Activated B cell treated with CpG ODN at 0.5 μM for 24 hours (primary cell): ENCODE measurements at regions not wholly inside any gene's neighbourhood (a gene's known extent, or its start where the extent isn't known, plus 50 kb on each side); places are given as distances from the start of the nearest gene placed in this dataset.

Experiments used
- ATAC-seq: fragments of 200-7000 bp; cut with Tn5 transposase; one replicate; pipeline ENCODE4 v1.10.0; 2021; ENCODE audit warnings: low read depth, mild to moderate bottlenecking, moderate library complexity
- CTCF ChIA-PET: fragments of 350-600 bp; sonication (Branson Sonifier 250); formaldehyde crosslinking; loops from one replicate; lab custom pipeline; 2021; ENCODE audit warnings: antibody characterized with exemption; lab: Charles Lee
- POLR2A ChIA-PET: fragments of 350-600 bp; sonication (Branson Sonifier 250); formaldehyde crosslinking; loops from one replicate; lab custom pipeline; 2021; ENCODE audit warnings: antibody characterized with exemption; lab: Charles Lee
- DNase-seq: peaks from one replicate; pipeline ENCODE4 v3.0.0; 2022
- H3K27ac Mint-ChIP-seq: one replicate; pipeline ENCODE4 v1.8.0; 2020; ENCODE audit warnings: mixed read lengths
- H3K27me3 Mint-ChIP-seq: one replicate; pipeline ENCODE4 v1.8.0; 2021; ENCODE audit warnings: mixed read lengths
- H3K36me3 Mint-ChIP-seq: one replicate; pipeline ENCODE4 v1.8.0; 2021; ENCODE audit warnings: low read depth, mixed read lengths
- H3K4me1 Mint-ChIP-seq: one replicate; pipeline ENCODE4 v1.8.0; 2021; ENCODE audit warnings: mixed read lengths
- H3K4me3 Mint-ChIP-seq: one replicate; pipeline ENCODE4 v1.8.0; 2020; ENCODE audit warnings: mild to moderate bottlenecking, mixed read lengths
- H3K9me3 Mint-ChIP-seq: one replicate; pipeline ENCODE4 v1.8.0; 2020; ENCODE audit warnings: mixed read lengths
- intact Hi-C: fragments of 100-400 bp; cut with micrococcal nuclease; formaldehyde crosslinking; loops from one replicate; pipeline ENCODE4 v1.15.1; 2024
- TF ChIP-seq, protein P1 (sequence below): fragments of 200-600 bp; IDR thresholded peaks from one replicate; pipeline ENCODE4 v1.8.0; 2022; ENCODE audit warnings: antibody characterized with exemption, mild to moderate bottlenecking

DNA sequence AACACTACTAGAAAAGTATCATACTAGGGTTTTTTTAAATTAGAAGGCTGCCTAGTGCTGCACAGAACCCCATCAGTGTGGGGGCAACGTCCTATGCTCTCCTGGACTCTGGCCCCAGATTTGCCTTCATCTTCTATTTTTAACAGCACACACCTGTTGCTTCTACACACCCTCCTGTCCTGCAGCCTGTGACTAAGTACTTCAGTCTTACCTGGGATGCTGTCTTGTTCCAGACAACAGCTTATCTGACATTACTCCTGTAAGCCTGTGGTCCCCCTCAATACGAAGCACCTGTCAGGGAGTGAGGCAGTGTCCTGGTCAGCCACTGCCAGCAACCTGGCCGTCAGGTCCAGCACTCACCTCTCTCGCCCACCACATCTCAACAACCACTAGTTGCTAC is 247.6 kb upstream of the PSMD7 start:
- ATAC-seq = no peak
- Mint-ChIP-seq H3K9me3 (peaks cover 2% of the 10 kb centered on the region), H3K27ac (no peak overlapping the region), H3K4me1 (no peaks in the 10 kb centered on the region), H3K36me3 (no peaks in the 10 kb centered on the region), H3K4me3 (no peak overlapping the region), H3K27me3 (no peaks in the 10 kb centered on the region)
- intact Hi-C loops = no loop called here
- no peak for DNase-seq
- CTCF ChIA-PET = no interaction called here
- POLR2A ChIA-PET = no interaction called here
- TF ChIP-seq, protein P1, sequence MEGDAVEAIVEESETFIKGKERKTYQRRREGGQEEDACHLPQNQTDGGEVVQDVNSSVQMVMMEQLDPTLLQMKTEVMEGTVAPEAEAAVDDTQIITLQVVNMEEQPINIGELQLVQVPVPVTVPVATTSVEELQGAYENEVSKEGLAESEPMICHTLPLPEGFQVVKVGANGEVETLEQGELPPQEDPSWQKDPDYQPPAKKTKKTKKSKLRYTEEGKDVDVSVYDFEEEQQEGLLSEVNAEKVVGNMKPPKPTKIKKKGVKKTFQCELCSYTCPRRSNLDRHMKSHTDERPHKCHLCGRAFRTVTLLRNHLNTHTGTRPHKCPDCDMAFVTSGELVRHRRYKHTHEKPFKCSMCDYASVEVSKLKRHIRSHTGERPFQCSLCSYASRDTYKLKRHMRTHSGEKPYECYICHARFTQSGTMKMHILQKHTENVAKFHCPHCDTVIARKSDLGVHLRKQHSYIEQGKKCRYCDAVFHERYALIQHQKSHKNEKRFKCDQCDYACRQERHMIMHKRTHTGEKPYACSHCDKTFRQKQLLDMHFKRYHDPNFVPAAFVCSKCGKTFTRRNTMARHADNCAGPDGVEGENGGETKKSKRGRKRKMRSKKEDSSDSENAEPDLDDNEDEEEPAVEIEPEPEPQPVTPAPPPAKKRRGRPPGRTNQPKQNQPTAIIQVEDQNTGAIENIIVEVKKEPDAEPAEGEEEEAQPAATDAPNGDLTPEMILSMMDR = no peak

DNA sequence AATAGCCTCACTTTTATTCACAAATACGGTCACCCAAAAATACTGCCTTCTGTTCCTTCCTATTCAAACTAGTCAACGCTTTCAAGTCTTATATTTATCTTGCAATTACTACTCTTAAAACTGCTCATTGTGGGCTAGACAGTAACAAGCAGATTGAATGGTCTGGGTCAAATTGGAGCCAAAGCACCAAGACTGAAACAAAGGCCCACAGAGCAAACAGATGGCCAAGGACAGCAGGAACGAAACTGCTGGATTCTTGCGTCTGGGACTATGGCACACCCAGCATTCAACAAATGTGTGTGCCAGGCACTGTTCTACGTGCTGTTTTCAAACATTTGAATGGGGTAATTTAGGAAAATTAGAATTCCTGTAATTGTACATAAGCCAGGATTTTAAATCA is 250.1 kb upstream of the PSMD7 start:
- no peak for ATAC-seq
- CTCF ChIA-PET = no interaction called here
- Mint-ChIP-seq H3K27ac (no peak overlapping the region), H3K4me1 (no peaks in the 10 kb centered on the region), H3K36me3 (no peaks in the 10 kb centered on the region), H3K27me3 (no peaks in the 10 kb centered on the region), H3K4me3 (no peak overlapping the region), H3K9me3 (peaks cover 2% of the 10 kb centered on the region)
- POLR2A ChIA-PET = no interaction called here
- DNase-seq = no peak
- intact Hi-C loops = no loop called here
- TF ChIP-seq, protein P1 = no peak

DNA sequence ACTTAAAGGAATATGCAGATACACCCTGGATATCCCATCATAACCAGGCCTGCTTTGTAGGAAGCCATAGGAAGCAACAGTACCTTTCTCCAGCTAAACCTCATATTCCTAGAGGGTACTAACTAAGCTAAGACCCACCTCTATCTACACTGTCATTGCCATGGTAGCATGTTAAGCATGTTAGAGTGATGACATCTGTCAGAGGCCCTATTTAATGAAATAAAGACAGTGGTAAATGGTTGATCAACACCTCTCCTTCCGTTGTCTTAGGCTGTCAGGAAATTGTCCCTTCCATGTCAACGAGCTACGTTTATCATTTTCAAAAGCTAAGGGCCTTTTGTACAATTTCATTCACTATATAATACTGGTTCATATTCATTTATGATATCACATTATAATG is 251.1 kb upstream of the PSMD7 start:
- intact Hi-C loops = no loop called here
- no peaks in the 10 kb centered on the region for H3K36me3 Mint-ChIP-seq
- no peak overlapping the region for H3K27ac Mint-ChIP-seq
- POLR2A ChIA-PET = no interaction called here
- no peaks in the 10 kb centered on the region for H3K27me3 Mint-ChIP-seq
- TF ChIP-seq, protein P1 = no peak
- no peak for DNase-seq
- H3K9me3 Mint-ChIP-seq = peaks cover 2% of the 10 kb centered on the region
- CTCF ChIA-PET = no interaction called here
- no peak overlapping the region for H3K4me3 Mint-ChIP-seq
- ATAC-seq = no peak
- H3K4me1 Mint-ChIP-seq = no peaks in the 10 kb centered on the region

DNA sequence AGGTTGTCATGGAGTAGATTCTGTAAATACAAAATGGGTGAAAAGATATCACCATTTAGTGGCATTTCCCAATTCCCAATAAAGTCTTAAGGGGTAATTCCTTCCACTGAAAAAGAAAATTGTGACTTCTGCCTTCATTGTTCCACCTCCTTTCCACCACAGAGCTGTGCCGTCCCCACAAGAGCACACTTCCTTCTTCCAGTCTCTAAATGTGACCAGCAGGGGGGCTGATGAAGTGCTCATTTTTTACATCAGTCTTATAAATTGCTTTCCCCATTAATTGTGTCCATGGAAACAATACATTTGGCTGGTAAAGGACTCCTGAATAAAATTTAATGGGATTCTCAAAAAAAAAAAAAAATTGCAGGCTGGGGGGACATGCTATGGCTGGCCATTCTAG is 260.8 kb upstream of the PSMD7 start:
- Mint-ChIP-seq H3K27ac (no peak overlapping the region), H3K9me3 (no peaks in the 10 kb centered on the region), H3K27me3 (no peaks in the 10 kb centered on the region), H3K4me3 (no peak overlapping the region), H3K36me3 (no peaks in the 10 kb centered on the region), H3K4me1 (no peaks in the 10 kb centered on the region)
- TF ChIP-seq, protein P1 = no peak
- intact Hi-C loops = loop anchor here (10.0 kb wide), 2 partner anchors 1531 to 1911 kb away; no protein-coding TSS in a partner anchor
- DNase-seq (no peak), ATAC-seq (no peak)
- ChIA-PET CTCF (no interaction called here), POLR2A (no interaction called here)

DNA sequence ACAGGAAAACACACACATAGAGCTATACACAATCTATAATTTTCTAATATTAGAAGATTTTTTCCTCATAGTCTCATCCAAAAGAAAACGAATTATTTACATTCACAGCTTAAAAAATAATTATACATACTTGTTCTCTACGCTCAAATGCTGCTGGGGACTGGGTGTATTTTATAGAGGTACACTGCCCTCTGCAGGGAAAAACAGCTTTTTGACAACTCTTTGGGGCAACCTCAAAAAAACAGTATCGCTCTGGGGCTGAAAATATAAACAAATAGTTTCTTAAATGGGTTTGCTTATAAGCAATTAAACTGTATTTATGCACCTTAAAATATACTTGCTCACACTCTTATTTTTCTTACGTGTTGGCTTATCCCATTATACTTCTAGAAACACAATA is 261.8 kb upstream of the PSMD7 start:
- no peaks in the 10 kb centered on the region for H3K27me3 Mint-ChIP-seq
- POLR2A ChIA-PET = no interaction called here
- CTCF ChIA-PET = no interaction called here
- no peak overlapping the region for H3K4me3 Mint-ChIP-seq
- DNase-seq = no peak
- no peaks in the 10 kb centered on the region for H3K4me1 Mint-ChIP-seq
- no peak overlapping the region for H3K27ac Mint-ChIP-seq
- intact Hi-C loops = loop anchor here (5.0 to 10.0 kb wide), 3 partner anchors 1203 to 1910 kb away; no protein-coding TSS in a partner anchor
- no peaks in the 10 kb centered on the region for H3K9me3 Mint-ChIP-seq
- no peaks in the 10 kb centered on the region for H3K36me3 Mint-ChIP-seq
- ATAC-seq = no peak
- TF ChIP-seq, protein P1 = no peak
